ENCODE measurements at regions not wholly inside any gene's neighbourhood (a gene's known extent, or its start where the extent isn't known, plus 50 kb on each side); places are given as distances from the start of the nearest gene placed in this dataset.

DNA sequence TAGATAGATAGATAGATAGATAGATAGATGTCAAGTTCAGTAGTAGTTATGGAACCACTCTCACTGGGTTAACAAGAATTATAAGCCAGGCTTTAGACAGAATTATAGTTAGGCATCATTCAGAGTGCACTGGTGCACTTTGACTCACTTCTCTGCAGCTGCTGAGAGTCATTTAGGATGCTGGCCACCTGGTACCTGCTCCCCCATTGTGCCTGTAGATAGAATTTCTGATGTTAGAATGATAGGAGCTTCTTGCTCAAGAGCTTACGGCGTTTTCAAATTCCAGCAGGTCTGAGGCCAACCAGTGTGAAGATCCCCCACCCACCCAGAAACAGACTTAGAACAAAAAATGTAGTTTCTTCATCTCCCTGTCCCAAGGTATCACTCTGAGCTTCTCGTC, 107.8 kb upstream of the HMCN1 start:
- Histone ChIP-seq H3K4me3 (no peak overlapping the region), H3K9me3 (no peaks in the 10 kb centered on the region), H3K27ac (no peak overlapping the region), H3K4me1 (no peaks in the 10 kb centered on the region), H3K36me3 (no peaks in the 10 kb centered on the region), H3K27me3 (no peaks in the 10 kb centered on the region)
- intact Hi-C loops (cut with DNase I; ENCODE audit: low total_unique reads): no loop called here
- TF ChIP-seq POLR2A (IDR thresholded peaks at IDR 0.05): no peak
- no peak for DNase-seq
- ATAC-seq: no peak
- in situ Hi-C loops (cut with MboI; ENCODE audit: low sequenced_read_pairs in 4 of 4): no loop called here

DNA sequence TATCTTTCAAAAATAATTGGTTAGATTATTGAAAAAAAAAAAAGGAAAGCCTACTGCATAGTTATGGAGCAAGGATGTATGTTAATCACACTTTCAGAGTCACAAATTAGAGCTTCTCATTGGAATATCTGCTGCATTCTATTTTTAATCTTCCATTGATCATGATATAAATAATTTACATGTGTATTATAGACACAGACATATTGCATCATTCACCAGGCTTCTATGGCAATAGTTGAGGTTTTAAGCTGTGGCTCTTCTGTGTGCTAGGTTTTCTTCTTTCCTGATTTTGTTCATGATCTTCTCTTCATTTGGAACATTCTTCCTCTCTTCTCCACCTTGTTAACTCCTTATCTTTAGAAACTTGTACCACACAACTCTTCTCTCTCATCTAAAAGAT, 123.2 kb upstream of the HMCN1 start:
- Histone ChIP-seq H3K4me3 (no peak overlapping the region), H3K27me3 (no peaks in the 10 kb centered on the region), H3K9me3 (no peaks in the 10 kb centered on the region), H3K36me3 (no peaks in the 10 kb centered on the region), H3K4me1 (no peaks in the 10 kb centered on the region), H3K27ac (no peak overlapping the region)
- intact Hi-C loops (cut with DNase I; ENCODE audit: low total_unique reads) (no loop called here), in situ Hi-C loops (cut with MboI; ENCODE audit: low sequenced_read_pairs in 4 of 4) (no loop called here)
- ATAC-seq: no peak
- no peak for TF ChIP-seq POLR2A (IDR thresholded peaks at IDR 0.05)
- TF ChIP-seq, protein P1, sequence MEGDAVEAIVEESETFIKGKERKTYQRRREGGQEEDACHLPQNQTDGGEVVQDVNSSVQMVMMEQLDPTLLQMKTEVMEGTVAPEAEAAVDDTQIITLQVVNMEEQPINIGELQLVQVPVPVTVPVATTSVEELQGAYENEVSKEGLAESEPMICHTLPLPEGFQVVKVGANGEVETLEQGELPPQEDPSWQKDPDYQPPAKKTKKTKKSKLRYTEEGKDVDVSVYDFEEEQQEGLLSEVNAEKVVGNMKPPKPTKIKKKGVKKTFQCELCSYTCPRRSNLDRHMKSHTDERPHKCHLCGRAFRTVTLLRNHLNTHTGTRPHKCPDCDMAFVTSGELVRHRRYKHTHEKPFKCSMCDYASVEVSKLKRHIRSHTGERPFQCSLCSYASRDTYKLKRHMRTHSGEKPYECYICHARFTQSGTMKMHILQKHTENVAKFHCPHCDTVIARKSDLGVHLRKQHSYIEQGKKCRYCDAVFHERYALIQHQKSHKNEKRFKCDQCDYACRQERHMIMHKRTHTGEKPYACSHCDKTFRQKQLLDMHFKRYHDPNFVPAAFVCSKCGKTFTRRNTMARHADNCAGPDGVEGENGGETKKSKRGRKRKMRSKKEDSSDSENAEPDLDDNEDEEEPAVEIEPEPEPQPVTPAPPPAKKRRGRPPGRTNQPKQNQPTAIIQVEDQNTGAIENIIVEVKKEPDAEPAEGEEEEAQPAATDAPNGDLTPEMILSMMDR (IDR thresholded peaks at IDR 0.05 in 4 of 5, conservative IDR thresholded peaks at IDR 0.05 in 1 of 5): no peak
- no peak for DNase-seq

DNA sequence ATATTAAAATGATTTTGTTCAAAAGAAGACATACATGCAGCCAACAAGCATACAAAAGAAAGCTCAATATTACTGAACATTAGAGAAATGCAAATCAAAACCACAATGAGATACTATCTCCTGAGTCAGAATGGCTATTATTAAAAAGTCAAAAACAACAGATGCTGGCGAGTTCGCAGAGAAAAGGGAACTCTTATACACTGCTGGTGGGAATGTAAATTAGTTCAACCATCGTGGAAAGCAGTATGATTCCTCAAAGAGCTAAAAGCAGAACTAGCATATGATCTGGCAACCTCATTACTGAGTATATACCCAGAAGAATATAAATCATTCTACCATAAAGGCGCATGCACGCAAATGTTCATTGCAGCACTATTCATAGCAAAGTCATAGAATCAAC, 126.0 kb upstream of the HMCN1 start:
- Histone ChIP-seq H3K4me3 (no peak overlapping the region), H3K27ac (no peak overlapping the region), H3K4me1 (no peaks in the 10 kb centered on the region), H3K36me3 (no peaks in the 10 kb centered on the region), H3K27me3 (no peaks in the 10 kb centered on the region), H3K9me3 (no peaks in the 10 kb centered on the region)
- in situ Hi-C loops (cut with MboI; ENCODE audit: low sequenced_read_pairs in 4 of 4) (no loop called here), intact Hi-C loops (cut with DNase I; ENCODE audit: low total_unique reads) (no loop called here)
- TF ChIP-seq POLR2A (IDR thresholded peaks at IDR 0.05): no peak
- TF ChIP-seq, protein P1 (IDR thresholded peaks at IDR 0.05 in 4 of 5, conservative IDR thresholded peaks at IDR 0.05 in 1 of 5): no peak
- DNase-seq (no peak), ATAC-seq (no peak)

GRCh38 chr1:185603158-185603557, 131.0 kb upstream of the HMCN1 start:
- no peaks in the 10 kb centered on the region for H3K4me1 ChIP-seq
- H3K9me3 ChIP-seq: no peaks in the 10 kb centered on the region
- no peaks in the 10 kb centered on the region for H3K36me3 ChIP-seq
- H3K27me3 ChIP-seq: no peaks in the 10 kb centered on the region
- no peak overlapping the region for H3K4me3 ChIP-seq
- in situ Hi-C loops (cut with MboI; ENCODE audit: low sequenced_read_pairs in 4 of 4) (no loop called here), intact Hi-C loops (cut with DNase I; ENCODE audit: low total_unique reads) (no loop called here)
- no peak overlapping the region for H3K27ac ChIP-seq
- DNase-seq: no peak
- ATAC-seq: no peak
- TF ChIP-seq POLR2A (IDR thresholded peaks at IDR 0.05): no peak
- TF ChIP-seq, protein P1 (IDR thresholded peaks at IDR 0.05 in 4 of 5, conservative IDR thresholded peaks at IDR 0.05 in 1 of 5): no peak

DNA sequence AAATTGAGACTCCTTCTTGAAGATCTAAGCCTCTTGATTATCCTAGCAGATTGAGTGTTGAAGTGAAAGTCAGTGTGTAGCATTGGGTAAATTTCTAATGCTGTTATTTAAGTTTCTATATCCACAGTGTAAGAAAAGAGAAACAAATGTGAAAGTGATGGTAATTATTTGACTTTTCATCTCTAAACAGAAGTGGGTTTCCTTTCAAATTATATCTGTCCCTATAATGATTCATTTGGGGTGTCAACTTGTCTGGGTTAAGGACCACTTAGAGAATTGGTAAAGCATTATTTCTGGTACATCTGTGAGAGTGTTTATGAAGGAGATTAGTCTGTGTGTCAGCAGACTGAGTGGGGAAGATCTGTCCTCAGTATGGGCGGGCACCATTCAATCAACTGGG, 133.0 kb upstream of the HMCN1 start:
- TF ChIP-seq, protein P1 (IDR thresholded peaks at IDR 0.05 in 4 of 5, conservative IDR thresholded peaks at IDR 0.05 in 1 of 5): no peak
- no peak for TF ChIP-seq POLR2A (IDR thresholded peaks at IDR 0.05)
- H3K36me3 ChIP-seq: no peaks in the 10 kb centered on the region
- no peaks in the 10 kb centered on the region for H3K4me1 ChIP-seq
- H3K9me3 ChIP-seq: no peaks in the 10 kb centered on the region
- DNase-seq: no peak
- H3K27ac ChIP-seq: no peak overlapping the region
- in situ Hi-C loops (cut with MboI; ENCODE audit: low sequenced_read_pairs in 4 of 4) (no loop called here), intact Hi-C loops (cut with DNase I; ENCODE audit: low total_unique reads) (no loop called here)
- ATAC-seq: no peak
- H3K4me3 ChIP-seq: no peak overlapping the region
- H3K27me3 ChIP-seq: no peaks in the 10 kb centered on the region
